ENCODE measurements at regions not wholly inside any gene's neighbourhood (a gene's known extent, or its start where the extent isn't known, plus 50 kb on each side); places are given as distances from the start of the nearest gene placed in this dataset.

DNA sequence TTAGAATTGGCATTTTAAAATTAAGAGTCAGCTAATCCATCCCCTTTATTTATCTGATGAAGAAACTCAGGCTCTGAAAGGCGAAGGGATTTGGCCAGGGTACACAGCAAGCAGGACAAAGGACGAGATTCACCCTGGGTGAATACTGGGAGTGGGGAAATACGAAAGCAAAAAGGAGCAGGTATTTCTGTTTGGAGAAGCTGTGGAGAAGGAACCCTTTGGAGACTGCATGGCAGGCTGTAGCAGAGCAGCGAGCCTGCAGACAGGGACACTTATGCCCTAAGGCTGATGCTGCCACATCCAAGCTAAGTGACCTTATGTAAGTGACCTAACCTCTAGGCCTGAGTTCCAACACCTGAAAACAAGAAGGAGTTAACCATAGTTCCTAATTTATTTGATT lies 207.2 kb upstream of the C1orf87 start:
- Histone ChIP-seq H2AFZ (ENCODE audit: low read depth, low read length) (no peak overlapping the region), H3K9ac (ENCODE audit: low read length) (no peak overlapping the region), H4K20me1 (ENCODE audit: insufficient read depth) (no peaks in the 10 kb centered on the region), H3K27ac (ENCODE audit: low read length) (no peak overlapping the region), H3K79me2 (replicated peaks; ENCODE audit: insufficient read depth, low read length) (no peaks in the 10 kb centered on the region), H3F3A (ENCODE audit: insufficient read depth, low read length, poor library complexity, severe bottlenecking) (no peaks in the 10 kb centered on the region), H3K4me3 (ENCODE audit: low read length) (no peak overlapping the region), H3K36me3 (ENCODE audit: insufficient read depth, low read length) (no peaks in the 10 kb centered on the region), H3K27me3 (ENCODE audit: insufficient read depth, low read depth, low read length) (no peaks in the 10 kb centered on the region), H3K9me3 (ENCODE audit: low read length) (no peaks in the 10 kb centered on the region), H3K4me2 (ENCODE audit: low read length) (no peak overlapping the region), H3K9me2 (ENCODE audit: insufficient read depth, low read length) (no peaks in the 10 kb centered on the region)
- TF ChIP-seq SMC3 (conservative IDR thresholded peaks at IDR 0.05; ENCODE audit: poor library complexity) (no peak), POLR2AphosphoS5 (IDR thresholded peaks at IDR 0.05) (no peak), RAD21 (conservative IDR thresholded peaks at IDR 0.05) (no peak)

DNA sequence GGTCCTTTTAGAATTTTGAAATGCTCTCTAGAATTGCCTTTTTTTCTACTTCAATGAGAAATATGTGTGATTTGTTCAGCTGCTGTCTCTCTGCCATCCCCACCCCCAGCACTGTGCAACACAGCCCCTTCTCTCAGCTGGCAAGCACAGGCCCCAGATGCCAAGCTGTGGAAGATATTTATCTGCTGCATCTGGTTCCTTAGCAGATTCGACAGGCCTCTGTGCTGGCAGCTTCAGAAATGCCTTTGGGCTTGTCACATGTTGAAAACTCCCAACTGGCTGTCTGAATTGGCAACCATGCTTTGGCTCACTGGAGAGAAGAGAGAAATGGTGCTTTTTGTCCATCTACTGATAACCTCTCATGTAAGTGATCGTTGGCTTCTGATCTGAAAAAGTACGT lies 206.7 kb upstream of the C1orf87 start:
- Histone ChIP-seq H3K4me3 (ENCODE audit: low read length) (no peak overlapping the region), H3K79me2 (replicated peaks; ENCODE audit: insufficient read depth, low read length) (no peaks in the 10 kb centered on the region), H3K9me2 (ENCODE audit: insufficient read depth, low read length) (no peaks in the 10 kb centered on the region), H2AFZ (ENCODE audit: low read depth, low read length) (no peak overlapping the region), H3F3A (ENCODE audit: insufficient read depth, low read length, poor library complexity, severe bottlenecking) (no peaks in the 10 kb centered on the region), H3K27me3 (ENCODE audit: insufficient read depth, low read depth, low read length) (no peaks in the 10 kb centered on the region), H3K9me3 (ENCODE audit: low read length) (no peaks in the 10 kb centered on the region), H3K9ac (ENCODE audit: low read length) (no peak overlapping the region), H3K4me2 (ENCODE audit: low read length) (no peak overlapping the region), H4K20me1 (ENCODE audit: insufficient read depth) (no peaks in the 10 kb centered on the region), H3K36me3 (ENCODE audit: insufficient read depth, low read length) (no peaks in the 10 kb centered on the region), H3K27ac (ENCODE audit: low read length) (no peak overlapping the region)
- TF ChIP-seq, protein P1, sequence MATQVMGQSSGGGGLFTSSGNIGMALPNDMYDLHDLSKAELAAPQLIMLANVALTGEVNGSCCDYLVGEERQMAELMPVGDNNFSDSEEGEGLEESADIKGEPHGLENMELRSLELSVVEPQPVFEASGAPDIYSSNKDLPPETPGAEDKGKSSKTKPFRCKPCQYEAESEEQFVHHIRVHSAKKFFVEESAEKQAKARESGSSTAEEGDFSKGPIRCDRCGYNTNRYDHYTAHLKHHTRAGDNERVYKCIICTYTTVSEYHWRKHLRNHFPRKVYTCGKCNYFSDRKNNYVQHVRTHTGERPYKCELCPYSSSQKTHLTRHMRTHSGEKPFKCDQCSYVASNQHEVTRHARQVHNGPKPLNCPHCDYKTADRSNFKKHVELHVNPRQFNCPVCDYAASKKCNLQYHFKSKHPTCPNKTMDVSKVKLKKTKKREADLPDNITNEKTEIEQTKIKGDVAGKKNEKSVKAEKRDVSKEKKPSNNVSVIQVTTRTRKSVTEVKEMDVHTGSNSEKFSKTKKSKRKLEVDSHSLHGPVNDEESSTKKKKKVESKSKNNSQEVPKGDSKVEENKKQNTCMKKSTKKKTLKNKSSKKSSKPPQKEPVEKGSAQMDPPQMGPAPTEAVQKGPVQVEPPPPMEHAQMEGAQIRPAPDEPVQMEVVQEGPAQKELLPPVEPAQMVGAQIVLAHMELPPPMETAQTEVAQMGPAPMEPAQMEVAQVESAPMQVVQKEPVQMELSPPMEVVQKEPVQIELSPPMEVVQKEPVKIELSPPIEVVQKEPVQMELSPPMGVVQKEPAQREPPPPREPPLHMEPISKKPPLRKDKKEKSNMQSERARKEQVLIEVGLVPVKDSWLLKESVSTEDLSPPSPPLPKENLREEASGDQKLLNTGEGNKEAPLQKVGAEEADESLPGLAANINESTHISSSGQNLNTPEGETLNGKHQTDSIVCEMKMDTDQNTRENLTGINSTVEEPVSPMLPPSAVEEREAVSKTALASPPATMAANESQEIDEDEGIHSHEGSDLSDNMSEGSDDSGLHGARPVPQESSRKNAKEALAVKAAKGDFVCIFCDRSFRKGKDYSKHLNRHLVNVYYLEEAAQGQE (IDR thresholded peaks at IDR 0.05; ENCODE audit: borderline replicate concordance): no peak
- TF ChIP-seq SMC3 (conservative IDR thresholded peaks at IDR 0.05; ENCODE audit: poor library complexity): no peak
- TF ChIP-seq TAF1 (IDR thresholded peaks at IDR 0.05; ENCODE audit: low read depth): no peak
- TF ChIP-seq RAD21 (conservative IDR thresholded peaks at IDR 0.05): no peak

DNA sequence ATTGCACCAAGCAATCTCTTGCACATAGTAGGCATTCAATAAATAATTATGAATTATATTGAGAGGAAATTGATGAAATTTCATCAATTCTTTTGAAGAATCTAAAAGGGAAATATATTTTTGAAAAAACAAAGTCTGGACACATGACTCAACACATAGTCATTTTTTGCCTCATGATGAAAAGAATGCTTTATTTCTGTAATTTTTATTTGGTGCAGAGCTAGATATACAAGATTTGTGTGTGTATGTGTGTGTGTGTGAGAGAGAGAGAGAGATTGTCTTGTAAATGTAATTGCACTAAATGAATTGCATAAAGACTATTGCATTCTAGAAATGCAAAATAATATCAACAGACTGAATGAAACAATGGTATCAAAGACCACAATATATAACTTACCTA lies 206.2 kb upstream of the C1orf87 start:
- Histone ChIP-seq H3K79me2 (replicated peaks; ENCODE audit: insufficient read depth, low read length) (no peaks in the 10 kb centered on the region), H3K27me3 (ENCODE audit: insufficient read depth, low read depth, low read length) (no peaks in the 10 kb centered on the region), H3K9me3 (ENCODE audit: low read length) (no peaks in the 10 kb centered on the region), H3K36me3 (ENCODE audit: insufficient read depth, low read length) (no peaks in the 10 kb centered on the region), H3F3A (ENCODE audit: insufficient read depth, low read length, poor library complexity, severe bottlenecking) (no peaks in the 10 kb centered on the region), H3K4me3 (ENCODE audit: low read length) (no peak overlapping the region), H3K9me2 (ENCODE audit: insufficient read depth, low read length) (no peaks in the 10 kb centered on the region), H3K9ac (ENCODE audit: low read length) (no peak overlapping the region), H3K27ac (ENCODE audit: low read length) (no peak overlapping the region), H2AFZ (ENCODE audit: low read depth, low read length) (no peak overlapping the region), H4K20me1 (ENCODE audit: insufficient read depth) (no peaks in the 10 kb centered on the region), H3K4me2 (ENCODE audit: low read length) (no peak overlapping the region)
- TF ChIP-seq, protein P2, sequence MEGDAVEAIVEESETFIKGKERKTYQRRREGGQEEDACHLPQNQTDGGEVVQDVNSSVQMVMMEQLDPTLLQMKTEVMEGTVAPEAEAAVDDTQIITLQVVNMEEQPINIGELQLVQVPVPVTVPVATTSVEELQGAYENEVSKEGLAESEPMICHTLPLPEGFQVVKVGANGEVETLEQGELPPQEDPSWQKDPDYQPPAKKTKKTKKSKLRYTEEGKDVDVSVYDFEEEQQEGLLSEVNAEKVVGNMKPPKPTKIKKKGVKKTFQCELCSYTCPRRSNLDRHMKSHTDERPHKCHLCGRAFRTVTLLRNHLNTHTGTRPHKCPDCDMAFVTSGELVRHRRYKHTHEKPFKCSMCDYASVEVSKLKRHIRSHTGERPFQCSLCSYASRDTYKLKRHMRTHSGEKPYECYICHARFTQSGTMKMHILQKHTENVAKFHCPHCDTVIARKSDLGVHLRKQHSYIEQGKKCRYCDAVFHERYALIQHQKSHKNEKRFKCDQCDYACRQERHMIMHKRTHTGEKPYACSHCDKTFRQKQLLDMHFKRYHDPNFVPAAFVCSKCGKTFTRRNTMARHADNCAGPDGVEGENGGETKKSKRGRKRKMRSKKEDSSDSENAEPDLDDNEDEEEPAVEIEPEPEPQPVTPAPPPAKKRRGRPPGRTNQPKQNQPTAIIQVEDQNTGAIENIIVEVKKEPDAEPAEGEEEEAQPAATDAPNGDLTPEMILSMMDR (IDR thresholded peaks at IDR 0.05; ENCODE audit: poor library complexity, severe bottlenecking): no peak
- TF ChIP-seq RAD21 (conservative IDR thresholded peaks at IDR 0.05): no peak
- no peak for TF ChIP-seq MXI1 (conservative IDR thresholded peaks at IDR 0.05; ENCODE audit: poor library complexity, severe bottlenecking)
- TF ChIP-seq, protein P1 (IDR thresholded peaks at IDR 0.05; ENCODE audit: borderline replicate concordance): no peak
- TF ChIP-seq SMC3 (conservative IDR thresholded peaks at IDR 0.05; ENCODE audit: poor library complexity): no peak
- TF ChIP-seq EZH2 (IDR thresholded peaks at IDR 0.05; ENCODE audit: borderline replicate concordance, insufficient read depth, low read length, poor library complexity, severe bottlenecking): no peak
- TF ChIP-seq EP300 (conservative IDR thresholded peaks at IDR 0.05; ENCODE audit: poor library complexity, severe bottlenecking): no peak
